ENCODE measurements at regions not wholly inside any gene's neighbourhood (a gene's known extent, or its start where the extent isn't known, plus 50 kb on each side); places are given as distances from the start of the nearest gene placed in this dataset.
A peak's percentile ranks its signal among the peaks of the same experiment; 100 is the strongest.

- Mint-ChIP-seq H3K9me3 (no peaks in the 10 kb centered on the region), H3K4me3 (no peak overlapping the region), H3K27me3 (ENCODE audit: insufficient read depth, low read depth, poor library complexity) (no peaks in the 10 kb centered on the region), H3K4me1 (no peaks in the 10 kb centered on the region), H3K27ac (no peak overlapping the region), H3K36me3 (ENCODE audit: low read depth) (no peaks in the 10 kb centered on the region)
- Histone ChIP-seq H2AFZ (no peak overlapping the region), H3K4me2 (no peak overlapping the region), H3K9me2 (ENCODE audit: insufficient read depth) (no peaks in the 10 kb centered on the region), H3K4me3 (no peak overlapping the region), H3K4me1 (ENCODE audit: insufficient read depth) (no peaks in the 10 kb centered on the region), H3F3A (replicated peaks; ENCODE audit: low read depth) (no peaks in the 10 kb centered on the region), H3K36me3 (ENCODE audit: insufficient read depth) (no peaks in the 10 kb centered on the region), H4K20me1 (replicated peaks; ENCODE audit: insufficient read depth) (no peaks in the 10 kb centered on the region), H3K79me2 (replicated peaks; ENCODE audit: insufficient read depth) (no peaks in the 10 kb centered on the region), H3K27ac (ENCODE audit: low read depth) (no peak overlapping the region), H3K27me3 (ENCODE audit: insufficient read depth) (no peaks in the 10 kb centered on the region)
- ATAC-seq (no peak), DNase-seq (ENCODE audit: low spot score) (no peak)
- TF ChIP-seq ZNF331 (CRISPR knock-in tag; IDR thresholded peaks at IDR 0.05; ENCODE audit: low read depth) (no peak), POLR2AphosphoS5 (IDR thresholded peaks at IDR 0.05; ENCODE audit: low read depth) (no peak)
Measured at GRCh38 chr2:212665948-212666347, 127.3 kb upstream of the ERBB4 start.

- no peak overlapping the region for H3K27ac ChIP-seq (ENCODE audit: low read depth)
Measured at GRCh38 chr2:212659441-212659840, 120.8 kb upstream of the ERBB4 start.

More at GRCh38 chr2:212659441-212659840, 120.8 kb upstream of the ERBB4 start:
- DNase-seq (ENCODE audit: low spot score) (no peak), ATAC-seq (no peak)
- Histone ChIP-seq H3K27me3 (ENCODE audit: insufficient read depth) (no peaks in the 10 kb centered on the region), H3K36me3 (ENCODE audit: insufficient read depth) (no peaks in the 10 kb centered on the region), H3K4me3 (no peak overlapping the region), H2AFZ (no peak overlapping the region), H4K20me1 (replicated peaks; ENCODE audit: insufficient read depth) (no peaks in the 10 kb centered on the region), H3K9me2 (ENCODE audit: insufficient read depth) (peaks cover 10% of the 10 kb centered on the region; the same call in 1 of the 2 replicates), H3K4me1 (ENCODE audit: insufficient read depth) (no peaks in the 10 kb centered on the region), H3K4me2 (no peak overlapping the region), H3F3A (replicated peaks; ENCODE audit: low read depth) (no peaks in the 10 kb centered on the region), H3K79me2 (replicated peaks; ENCODE audit: insufficient read depth) (no peaks in the 10 kb centered on the region)
- Mint-ChIP-seq H3K4me1 (no peaks in the 10 kb centered on the region), H3K36me3 (ENCODE audit: low read depth) (no peaks in the 10 kb centered on the region), H3K9me3 (peaks cover 5% of the 10 kb centered on the region; the same call in 2 of the 3 replicates), H3K27ac (peak overlapping the region; percentile 58; the same call in 1 of the 2 replicates), H3K4me3 (no peak overlapping the region), H3K27me3 (ENCODE audit: insufficient read depth, low read depth, poor library complexity) (no peaks in the 10 kb centered on the region)
- no peak for TF ChIP-seq ZNF114 (CRISPR knock-in tag; IDR thresholded peaks at IDR 0.05)
- TF ChIP-seq POLR2AphosphoS5 (IDR thresholded peaks at IDR 0.05; ENCODE audit: low read depth) = no peak
- TF ChIP-seq ZNF462 (CRISPR knock-in tag; IDR thresholded peaks at IDR 0.05) = no peak
- TF ChIP-seq CREB1 (CRISPR knock-in tag; IDR thresholded peaks at IDR 0.05; ENCODE audit: low read depth) = no peak
- TF ChIP-seq CTCF (conservative IDR thresholded peaks at IDR 0.05; ENCODE audit: low read depth in 2 of 2) = no peak
- TF ChIP-seq NANOG (IDR thresholded peaks at IDR 0.05; ENCODE audit: borderline replicate concordance) = no peak
- TF ChIP-seq JUNB (IDR thresholded peaks at IDR 0.05; ENCODE audit: unreplicated experiment) = no peak

Measured in GM23338 (cell line).